H1 (cell line): ENCODE measurements at regions not wholly inside any gene's neighbourhood (a gene's known extent, or its start where the extent isn't known, plus 50 kb on each side); places are given as distances from the start of the nearest gene placed in this dataset.

Experiments used
- CTCF ChIA-PET: fragments of 300-600 bp; sonication (Branson Sonifier 250); formaldehyde crosslinking; loops from one replicate; lab custom pipeline; 2021; ENCODE audit not compliant: partially characterized antibody; lab: Charles Lee
- POLR2A ChIA-PET: fragments of 300-600 bp; sonication (Branson Sonifier 250); formaldehyde crosslinking; loops from one replicate; lab custom pipeline; 2021; ENCODE audit warnings: inconsistent platforms; ENCODE audit not compliant: partially characterized antibody; lab: Charles Lee
- DNase-seq, 2 experiments: peaks; one replicate each; pipeline versions ENCODE4 v3.0.0 to v3.0.0-alpha.2; 2010 to 2022; ENCODE audit warnings: low spot score in 2 of 2, low read depth in 1 of 2, mixed read lengths in 1 of 2
- FAIRE-seq: peaks from 2 replicates; lab custom pipeline; 2011; peaks lifted over from hg19 to GRCh38; lab: Jason Lieb, UNC
- H2AFZ ChIP-seq: 2 replicates; pipeline ENCODE4 v1.8.1; 2012; ENCODE audit warnings: low read length, inconsistent platforms
- H2AK5ac ChIP-seq: 2 replicates; pipeline ENCODE4 v1.6.1; 2013; ENCODE audit warnings: low read depth, low read length
- H2BK120ac ChIP-seq: replicated peaks from 2 replicates; pipeline ENCODE3; 2013; ENCODE audit warnings: low read depth, low read length, inconsistent platforms
- H2BK12ac ChIP-seq: 2 replicates; pipeline ENCODE4 v1.6.1; 2013; ENCODE audit warnings: low read depth, low read length
- H2BK15ac ChIP-seq: 2 replicates; pipeline ENCODE4 v1.6.1; 2013; ENCODE audit warnings: low read length
- H2BK20ac ChIP-seq: 2 replicates; pipeline ENCODE4 v1.6.1; 2013; ENCODE audit warnings: low read length
- H2BK5ac ChIP-seq: 2 replicates; pipeline ENCODE4 v1.6.1; 2013; ENCODE audit warnings: low read depth, low read length
- H3K14ac ChIP-seq: 2 replicates; pipeline ENCODE4 v1.6.1; 2013; ENCODE audit warnings: inconsistent platforms; ENCODE audit not compliant: insufficient read length
- H3K18ac ChIP-seq: 2 replicates; pipeline ENCODE4 v1.6.1; 2013; ENCODE audit warnings: low read length; ENCODE audit errors: extremely low read depth
- H3K23ac ChIP-seq: 2 replicates; pipeline ENCODE4 v1.6.1; 2013; ENCODE audit warnings: inconsistent platforms; ENCODE audit not compliant: insufficient read length
- H3K23me2 ChIP-seq: 2 replicates; pipeline ENCODE4 v1.6.1; 2013; ENCODE audit warnings: low read depth, low read length
- H3K27ac ChIP-seq: 2 replicates; pipeline ENCODE4 v1.6.1; 2011; ENCODE audit warnings: low read depth, low read length, inconsistent platforms
- H3K27me3 ChIP-seq, 4 experiments: replicated peaks in 1 of 4; 1 replicate in 1 of 4; 2 replicates in 3 of 4; pipeline versions ENCODE4 v1.6.1 to v1.8.1; 2011 to 2013; ENCODE audit warnings: low read length in 3 of 4, mild to moderate bottlenecking in 3 of 4, inconsistent platforms in 2 of 4, mixed read lengths in 2 of 4, moderate library complexity in 1 of 4; ENCODE audit not compliant: control insufficient read depth in 3 of 4, insufficient read depth in 3 of 4; ENCODE audit errors: extremely low read depth in 1 of 4
- H3K36me3 ChIP-seq, 4 experiments: 2 replicates each; pipeline versions ENCODE4 v1.6.1 to v1.8.1; 2011 to 2013; ENCODE audit warnings: mild to moderate bottlenecking in 4 of 4, low read length in 3 of 4, moderate library complexity in 2 of 4, control low read depth in 1 of 4, inconsistent platforms in 1 of 4; ENCODE audit not compliant: insufficient read depth in 4 of 4, control insufficient read depth in 2 of 4
- H3K4ac ChIP-seq: replicated peaks from 2 replicates; pipeline ENCODE3; 2013; ENCODE audit warnings: low read length, low read depth, mixed read lengths, inconsistent platforms; ENCODE audit not compliant: insufficient read length
- H3K4me1 ChIP-seq, 4 experiments: replicated peaks in 1 of 4; 1 replicate in 1 of 4; 2 replicates in 3 of 4; pipeline versions ENCODE4 v1.6.1 to v1.8.1; 2011 to 2013; ENCODE audit warnings: low read length in 3 of 4, inconsistent platforms in 2 of 4, mixed read lengths in 1 of 4; ENCODE audit not compliant: insufficient read depth in 4 of 4, control insufficient read depth in 3 of 4
- H3K4me2 ChIP-seq, 2 experiments: 2 replicates each; pipeline versions ENCODE4 v1.6.1 to v1.8.1; 2011 to 2013; ENCODE audit warnings: low read depth in 2 of 2, low read length in 2 of 2, control low read depth in 1 of 2, inconsistent platforms in 1 of 2, mild to moderate bottlenecking in 1 of 2; ENCODE audit not compliant: insufficient read depth in 1 of 2
- H3K4me3 ChIP-seq, 4 experiments: fragments of 200-600, 300-600 bp in 1 of 4; sonication (generic), shearing (Covaris generic), sonication (Bioruptor Twin) in 1 of 4; 2 replicates each; pipeline versions ENCODE4 v1.5.1 to v1.8.1; 2011 to 2016; ENCODE audit warnings: low read length in 4 of 4, low read depth in 3 of 4, control low read depth in 2 of 4, inconsistent platforms in 2 of 4, mild to moderate bottlenecking in 2 of 4, mixed read lengths in 1 of 4, moderate library complexity in 1 of 4; ENCODE audit not compliant: insufficient read depth in 2 of 4; ENCODE audit errors: extremely low read depth in 1 of 4
- H3K56ac ChIP-seq: replicated peaks from 2 replicates; pipeline ENCODE3; 2013; ENCODE audit warnings: low read depth, mild to moderate bottlenecking, mixed read lengths, low read length, inconsistent platforms; ENCODE audit not compliant: insufficient read length
- H3K79me1 ChIP-seq: 2 replicates; pipeline ENCODE4 v1.6.1; 2013; ENCODE audit warnings: low read depth, low read length, control low read depth
- H3K79me2 ChIP-seq, 2 experiments: 2 replicates each; pipeline versions ENCODE4 v1.6.1 to v1.8.1; 2012 to 2013; ENCODE audit warnings: low read length in 2 of 2, mild to moderate bottlenecking in 2 of 2, inconsistent platforms in 1 of 2; ENCODE audit not compliant: insufficient read depth in 2 of 2, control insufficient read depth in 1 of 2
- H3K9ac ChIP-seq, 4 experiments: replicated peaks in 1 of 4; 1 replicate in 1 of 4; 2 replicates in 3 of 4; pipeline versions ENCODE4 v1.6.1 to v1.8.1; 2011 to 2013; ENCODE audit warnings: low read depth in 3 of 4, low read length in 3 of 4, control low read depth in 2 of 4, mild to moderate bottlenecking in 2 of 4, moderate library complexity in 2 of 4, inconsistent platforms in 1 of 4; ENCODE audit errors: extremely low read depth in 1 of 4
- H3K9me3 ChIP-seq, 2 experiments: 2 replicates each; pipeline versions ENCODE4 v1.6.1 to v1.8.1; 2012 to 2013; ENCODE audit warnings: mild to moderate bottlenecking in 2 of 2, moderate library complexity in 2 of 2, control low read depth in 1 of 2, inconsistent platforms in 1 of 2, low read depth in 1 of 2, low read length in 1 of 2, mixed read lengths in 1 of 2; ENCODE audit not compliant: insufficient read depth in 2 of 2
- H4K20me1 ChIP-seq, 2 experiments: replicated peaks in 1 of 2; 2 replicates each; pipeline versions ENCODE3 to v1.8.1; 2011 to 2013; ENCODE audit warnings: inconsistent platforms in 2 of 2, low read length in 2 of 2, mild to moderate bottlenecking in 1 of 2; ENCODE audit not compliant: insufficient read depth in 2 of 2, control insufficient read depth in 1 of 2
- H4K5ac ChIP-seq: 2 replicates; pipeline ENCODE4 v1.6.1; 2013; ENCODE audit warnings: low read length, low read depth, mixed read lengths, inconsistent platforms; ENCODE audit not compliant: insufficient read length
- H4K8ac ChIP-seq: 2 replicates; pipeline ENCODE4 v1.8.0; 2013; ENCODE audit warnings: mild to moderate bottlenecking, moderate library complexity, low read length, inconsistent platforms; ENCODE audit not compliant: insufficient read depth; ENCODE audit errors: extremely low read depth
- H4K91ac ChIP-seq: replicated peaks from 2 replicates; pipeline ENCODE3; 2013; ENCODE audit warnings: low read length, mixed read lengths, inconsistent platforms; ENCODE audit not compliant: insufficient read length
- BCL11A ChIP-seq, 2 experiments: IDR thresholded peaks; one replicate each; pipeline ENCODE4 v1.6.1; 2011; ENCODE audit warnings: low read depth in 2 of 2, low read length in 2 of 2, mild to moderate bottlenecking in 2 of 2
- CBX5 ChIP-seq: fragments of 300-800, 300-1000 bp; sonication (generic); IDR thresholded peaks from 2 replicates; pipeline ENCODE4 v1.7.1; 2016; ENCODE audit warnings: antibody characterized with exemption, low read length, low read depth
- CEBPB ChIP-seq: IDR thresholded peaks from 2 replicates; pipeline ENCODE4 v1.6.1; 2012; ENCODE audit warnings: low read depth, low read length
- CHD1 ChIP-seq: IDR thresholded peaks from 2 replicates; pipeline ENCODE4 v1.6.1; 2012; ENCODE audit warnings: low read depth, low read length, improper control_type of control experiment
- CREB1 ChIP-seq: IDR thresholded peaks from 2 replicates; pipeline ENCODE4 v1.6.1; 2012; ENCODE audit warnings: inconsistent platforms
- EGR1 ChIP-seq: IDR thresholded peaks from 2 replicates; pipeline ENCODE4 v1.6.1; 2011; ENCODE audit warnings: low read depth, low read length, borderline replicate concordance
- GABPA ChIP-seq: IDR thresholded peaks from 2 replicates; pipeline ENCODE4 v1.6.1; 2011; ENCODE audit warnings: mild to moderate bottlenecking, low read length, moderate library complexity, borderline replicate concordance; ENCODE audit not compliant: insufficient read depth
- GTF2F1 ChIP-seq: IDR thresholded peaks from 2 replicates; pipeline ENCODE4 v1.6.1; 2012; ENCODE audit warnings: low read depth, low read length, improper control_type of control experiment, borderline replicate concordance
- HDAC6 ChIP-seq: IDR thresholded peaks from one replicate; pipeline ENCODE4 v1.7.1; 2012; ENCODE audit warnings: low read depth, mild to moderate bottlenecking, inconsistent platforms, low read length, moderate library complexity
- JUND ChIP-seq: IDR thresholded peaks from 2 replicates; pipeline ENCODE4 v1.6.1; 2011; ENCODE audit warnings: mild to moderate bottlenecking, improper control_type of control experiment, low read length
- NANOG ChIP-seq: IDR thresholded peaks from 2 replicates; pipeline ENCODE4 v1.6.1; 2011; ENCODE audit warnings: low read length, low read depth, mild to moderate bottlenecking, inconsistent platforms; ENCODE audit not compliant: insufficient read depth, poor library complexity, severe bottlenecking
- PHF8 ChIP-seq: fragments of 200-600 bp; sonication (generic); conservative IDR thresholded peaks from 2 replicates; pipeline ENCODE4 v1.7.1; 2012; ENCODE audit warnings: low read depth, mild to moderate bottlenecking, inconsistent platforms, low read length, moderate library complexity
- POLR2A ChIP-seq, 2 experiments: IDR thresholded peaks; 1 replicate in 1 of 2; 2 replicates in 1 of 2; pipeline ENCODE4 v1.6.1; 2011; ENCODE audit warnings: low read depth in 2 of 2, low read length in 2 of 2, mild to moderate bottlenecking in 2 of 2; ENCODE audit errors: control extremely low read depth in 1 of 2
- RAD21 ChIP-seq, 2 experiments: IDR thresholded peaks in 1 of 2; conservative IDR thresholded peaks in 1 of 2; 2 replicates each; pipeline ENCODE4 v1.6.1; 2011; ENCODE audit warnings: low read depth in 2 of 2, low read length in 2 of 2, improper control_type of control experiment in 1 of 2, inconsistent platforms in 1 of 2, mild to moderate bottlenecking in 1 of 2, moderate library complexity in 1 of 2
- SIX5 ChIP-seq: IDR thresholded peaks from 2 replicates; pipeline ENCODE4 v1.6.1; 2011; ENCODE audit warnings: mild to moderate bottlenecking, low read depth, low read length
- SP4 ChIP-seq: IDR thresholded peaks from 2 replicates; pipeline ENCODE4 v1.6.1; 2012; ENCODE audit warnings: low read length, inconsistent platforms
- TCF12 ChIP-seq: IDR thresholded peaks from 2 replicates; pipeline ENCODE4 v1.6.1; 2011; ENCODE audit warnings: low read depth, mild to moderate bottlenecking, low read length
- WGBS, 2 experiments: shearing (Covaris generic) in 1 of 2; methylation state at CpG; one replicate each; pipeline versions ENCODE4 v1.1.6 to v1.1.7; 2013 to 2015; ENCODE audit warnings: low lambda C conversion rate in 2 of 2, mixed read lengths in 2 of 2, inconsistent platforms in 1 of 2, low coverage in 1 of 2, missing lambda C conversion rate in 1 of 2; ENCODE audit not compliant: insufficient replicate concordance in 2 of 2, insufficient coverage in 1 of 2, insufficient read length in 1 of 2; ENCODE audit errors: extremely low coverage in 1 of 2, missing lambda C conversion rate in 1 of 2; 5-methylcytosine and 5-hydroxymethylcytosine counted together

DNA sequence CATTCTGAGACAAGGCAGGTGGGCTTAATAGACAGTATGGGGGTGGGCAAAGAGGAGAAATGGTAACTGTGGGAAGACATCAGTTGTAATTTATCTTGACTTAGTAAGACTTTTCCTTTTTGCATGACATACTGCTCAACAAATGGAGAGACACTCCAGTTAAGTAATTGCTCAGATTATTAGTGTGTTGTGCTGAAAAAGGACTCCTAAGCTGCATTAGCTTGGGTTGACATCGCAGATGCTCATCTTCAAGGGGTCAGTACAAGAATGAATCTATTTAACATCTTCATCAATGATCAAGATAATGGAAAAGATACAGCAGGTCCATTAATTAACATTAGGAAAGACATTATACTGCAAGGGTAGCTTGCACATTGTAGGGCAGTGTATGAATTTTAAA, 181.1 kb upstream of the ELAVL2 start:
- Histone ChIP-seq H3K9me3 (no peaks in the 10 kb centered on the region), H4K5ac (no peak overlapping the region), H3K27ac (no peak overlapping the region), H2BK20ac (no peak overlapping the region), H3K23me2 (no peaks in the 10 kb centered on the region), H3K23ac (no peak overlapping the region), H2BK120ac (no peak overlapping the region), H2BK15ac (no peak overlapping the region), H3K4me1 (peaks cover 0 to 4% (median 2%) of the 10 kb centered on the region in 4 experiments; a peak in 1 of 7 replicates), H3K14ac (no peak overlapping the region)
- 94% methylated on average over 1 of the region's 1 CpG; no CpG with 5 or more reads in 1 of the 2 experiments for WGBS, 2 experiments
- DNase-seq = no peak
- POLR2A ChIA-PET = no interaction called here
- TF ChIP-seq HDAC6 (no peak), TCF12 (no peak), CEBPB (no peak), NANOG (no peak), SP4 (no peak), RAD21 (IDR thresholded peaks at IDR 0.05 in 1 of 2, conservative IDR thresholded peaks at IDR 0.05 in 1 of 2; ENCODE audit: low read depth in 2 of 2, low read length in 2 of 2) (no peak), BCL11A (IDR thresholded peaks at IDR 0.05; ENCODE audit: low read depth in 2 of 2, low read length in 2 of 2) (no peak), CHD1 (no peak), GTF2F1 (no peak), EGR1 (no peak), CBX5 (no peak), JUND (no peak), SIX5 (no peak), CREB1 (no peak), POLR2A (IDR thresholded peaks at IDR 0.05; ENCODE audit: control extremely low read depth in 1 of 2, low read depth in 2 of 2, low read length in 2 of 2) (no peak), PHF8 (no peak), GABPA (no peak)
- TF ChIP-seq, all 59 proteins: peak for 0
- Histone ChIP-seq H4K20me1 (no peaks in the 10 kb centered on the region), H3K56ac (no peak overlapping the region), H3K79me1 (no peaks in the 10 kb centered on the region), H2AFZ (no peak overlapping the region), H2BK5ac (no peak overlapping the region), H3K4ac (no peak overlapping the region), H2BK12ac (no peak overlapping the region), H3K36me3 (no peaks in the 10 kb centered on the region), H2AK5ac (no peak overlapping the region), H4K8ac (no peak overlapping the region), H3K79me2 (no peaks in the 10 kb centered on the region), H3K4me3 (no peak overlapping the region), H3K4me2 (no peak overlapping the region), H3K9ac (no peak overlapping the region), H4K91ac (no peak overlapping the region), H3K27me3 (no peaks in the 10 kb centered on the region), H3K18ac (no peak overlapping the region)
- CTCF ChIA-PET = interaction anchor here (1.1 kb wide), 1 partner anchor 251 kb away, joined by 3 read pairs; no protein-coding TSS in a partner anchor
- no peak for FAIRE-seq
